Lung (tissue), 11 donors: ENCODE measurements at regions not wholly inside any gene's neighbourhood (a gene's known extent, or its start where the extent isn't known, plus 50 kb on each side); places are given as distances from the start of the nearest gene placed in this dataset.

Experiments used
- ATAC-seq: fragments of 200-7000 bp; cut with Tn5 transposase; one replicate; pipeline ENCODE4 v1.9.1; 2020; ENCODE audit warnings: moderate number of reproducible peaks; ENCODE audit not compliant: insufficient read depth, low FRiP score
- DNase-seq, 3 donors: peaks; one replicate each; pipeline ENCODE4 v3.0.0-alpha.2; 2013 to 2017
- H3K27ac ChIP-seq, 2 donors: one replicate each; pipeline ENCODE4 v1.5.1; 2013; ENCODE audit warnings: mild to moderate bottlenecking in 2 of 2, moderate library complexity in 2 of 2, control low read depth in 1 of 2, inconsistent platforms in 1 of 2, low read depth in 1 of 2, low read length in 1 of 2
- H3K27me3 ChIP-seq, 3 donors: one replicate each; pipeline ENCODE4 v1.5.1; 2013; ENCODE audit warnings: low read length in 2 of 3; ENCODE audit not compliant: control insufficient read depth in 3 of 3, insufficient read depth in 3 of 3
- H3K36me3 ChIP-seq, 4 donors: one replicate each; pipeline ENCODE4 v1.5.1; 2013; ENCODE audit warnings: low read length in 4 of 4, mild to moderate bottlenecking in 1 of 4, moderate library complexity in 1 of 4; ENCODE audit not compliant: control insufficient read depth in 4 of 4, insufficient read depth in 4 of 4
- H3K4me1 ChIP-seq, 5 donors: one replicate each; pipeline ENCODE4 v1.5.1; 2013; ENCODE audit warnings: low read length in 5 of 5, mild to moderate bottlenecking in 2 of 5, moderate library complexity in 1 of 5; ENCODE audit not compliant: control insufficient read depth in 5 of 5, insufficient read depth in 5 of 5
- H3K4me3 ChIP-seq: one replicate; pipeline ENCODE4 v1.5.1; 2013; ENCODE audit warnings: mild to moderate bottlenecking, control low read depth, moderate library complexity
- H3K9ac ChIP-seq, 2 donors: one replicate each; pipeline ENCODE4 v1.5.1; 2013; ENCODE audit warnings: low read length in 2 of 2, control low read depth in 1 of 2; ENCODE audit not compliant: insufficient read depth in 1 of 2
- H3K9me3 ChIP-seq, 4 donors: one replicate each; pipeline ENCODE4 v1.5.1; 2013; ENCODE audit warnings: low read length in 3 of 4, mild to moderate bottlenecking in 1 of 4, moderate library complexity in 1 of 4; ENCODE audit not compliant: control insufficient read depth in 4 of 4, insufficient read depth in 3 of 4
- WGBS, 2 donors: extraction: QIAGEN DNeasy Blood & Tissue Kit; methylation state at CpG; one replicate each; pipeline ENCODE4 v1.1.7; 2013; 5-methylcytosine and 5-hydroxymethylcytosine counted together
- TF ChIP-seq, protein P1 (sequence below): IDR thresholded peaks from 2 replicates; pipeline ENCODE4 v1.5.1; 2012; ENCODE audit warnings: mild to moderate bottlenecking; ENCODE audit errors: control extremely low read depth, extremely low read depth
- donor health status: control.
- donor health status: control.
- donor health status: Bipolar disorder and iron deficiency.
- donor health status: healthy.
- donor health status: DM: yes; HTN: yes; CAD: no.

DNA sequence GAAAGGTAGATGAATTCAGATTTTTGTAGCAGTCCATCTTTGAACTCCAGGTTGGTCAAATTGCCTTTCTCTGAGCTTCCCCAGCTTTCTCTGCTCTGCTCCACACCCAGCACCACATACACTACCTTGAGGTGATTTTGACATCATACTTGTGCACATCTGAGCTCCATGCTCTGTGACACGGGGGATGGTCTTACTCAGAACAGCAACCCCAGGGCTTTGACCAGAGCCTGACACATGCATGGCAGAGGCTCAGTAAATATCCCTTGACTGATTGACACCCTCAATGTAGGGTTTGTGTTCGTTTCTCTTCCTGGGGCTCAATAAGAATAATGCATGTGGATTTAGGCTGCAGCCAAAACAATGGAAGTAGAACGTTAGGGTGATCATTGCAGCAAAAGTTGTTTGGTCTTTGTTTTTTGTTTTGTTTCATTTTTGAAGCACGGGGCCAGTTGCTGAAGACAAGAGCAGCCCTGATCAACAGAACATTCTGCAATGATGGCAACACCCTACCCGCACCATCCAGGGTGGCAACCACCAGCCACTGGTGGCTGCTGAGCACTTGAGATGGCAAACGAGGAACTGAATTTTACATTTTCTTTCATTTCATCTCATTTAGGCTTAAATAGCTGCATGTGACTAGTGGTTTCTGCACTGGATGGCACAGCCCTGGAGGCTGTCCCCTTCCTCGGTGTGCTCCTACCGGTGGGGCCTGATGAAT is 224.8 kb upstream of the TNRC6C start:
- 55 to 69% methylated on average over 8 of the region's 8 CpGs for WGBS, 2 donors
- peaks cover 0 to 35% (median 29%) of the 10 kb centered on the region in 5 donors for H3K4me1 ChIP-seq
- peak overlapping the region in 1 of 2 donors; percentile 62 for H3K27ac ChIP-seq
- H3K36me3 ChIP-seq = no peaks in the 10 kb centered on the region
- TF ChIP-seq, protein P1, sequence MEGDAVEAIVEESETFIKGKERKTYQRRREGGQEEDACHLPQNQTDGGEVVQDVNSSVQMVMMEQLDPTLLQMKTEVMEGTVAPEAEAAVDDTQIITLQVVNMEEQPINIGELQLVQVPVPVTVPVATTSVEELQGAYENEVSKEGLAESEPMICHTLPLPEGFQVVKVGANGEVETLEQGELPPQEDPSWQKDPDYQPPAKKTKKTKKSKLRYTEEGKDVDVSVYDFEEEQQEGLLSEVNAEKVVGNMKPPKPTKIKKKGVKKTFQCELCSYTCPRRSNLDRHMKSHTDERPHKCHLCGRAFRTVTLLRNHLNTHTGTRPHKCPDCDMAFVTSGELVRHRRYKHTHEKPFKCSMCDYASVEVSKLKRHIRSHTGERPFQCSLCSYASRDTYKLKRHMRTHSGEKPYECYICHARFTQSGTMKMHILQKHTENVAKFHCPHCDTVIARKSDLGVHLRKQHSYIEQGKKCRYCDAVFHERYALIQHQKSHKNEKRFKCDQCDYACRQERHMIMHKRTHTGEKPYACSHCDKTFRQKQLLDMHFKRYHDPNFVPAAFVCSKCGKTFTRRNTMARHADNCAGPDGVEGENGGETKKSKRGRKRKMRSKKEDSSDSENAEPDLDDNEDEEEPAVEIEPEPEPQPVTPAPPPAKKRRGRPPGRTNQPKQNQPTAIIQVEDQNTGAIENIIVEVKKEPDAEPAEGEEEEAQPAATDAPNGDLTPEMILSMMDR = no peak
- ATAC-seq (no peak), DNase-seq (no peak)
- no peak overlapping the region for H3K9ac ChIP-seq
- no peaks in the 10 kb centered on the region for H3K27me3 ChIP-seq
- peaks cover 0 to 2% (median 0%) of the 10 kb centered on the region in 4 donors for H3K9me3 ChIP-seq
- H3K4me3 ChIP-seq = no peak overlapping the region

DNA sequence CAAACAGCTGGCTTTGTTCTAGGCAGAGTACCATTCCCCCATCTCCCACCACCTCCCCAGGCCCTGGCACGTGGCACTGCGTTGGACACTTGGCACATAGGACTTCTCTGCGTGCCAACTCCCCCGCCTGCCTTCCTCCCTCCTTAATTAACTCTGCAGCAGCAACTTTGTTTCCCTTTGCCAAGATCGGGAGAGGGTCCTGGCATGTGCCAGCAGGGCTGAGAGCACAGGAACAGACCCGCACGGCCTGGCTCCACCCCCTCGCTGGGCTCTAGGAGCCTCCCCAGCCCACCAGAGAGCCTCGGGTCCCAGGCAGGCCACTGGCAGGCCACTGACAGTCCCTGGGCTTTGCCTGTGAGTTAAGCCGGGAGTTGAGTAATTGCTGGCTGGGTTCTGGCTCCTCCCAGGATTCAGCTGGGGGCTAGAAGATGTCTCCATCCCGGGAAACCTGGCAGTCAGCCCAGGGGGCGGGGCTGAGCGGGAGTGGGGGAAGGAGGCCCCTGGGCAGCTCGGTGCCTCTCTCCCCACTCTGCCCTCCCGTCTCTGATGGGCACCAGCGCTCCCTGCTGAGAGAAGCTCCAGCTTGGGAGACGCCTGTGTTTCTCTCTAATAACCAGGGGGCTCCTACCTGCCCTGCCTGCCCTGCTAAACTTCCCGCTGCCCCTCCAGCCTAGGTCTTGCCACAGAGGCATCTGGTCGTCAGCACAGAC is 224.0 kb upstream of the TNRC6C start:
- Histone ChIP-seq H3K4me3 (no peak overlapping the region), H3K4me1 (peaks cover 0 to 41% (median 29%) of the 10 kb centered on the region in 5 donors), H3K27ac (peak overlapping the region in 1 of 2 donors; percentile 62), H3K9me3 (peaks cover 0 to 2% (median 0%) of the 10 kb centered on the region in 4 donors), H3K27me3 (no peaks in the 10 kb centered on the region), H3K36me3 (no peaks in the 10 kb centered on the region), H3K9ac (peak overlapping the region in 1 of 2 donors; percentile 13)
- 17 to 25% methylated on average over 19 of the region's 19 CpGs for WGBS, 2 donors
- ATAC-seq = peak; percentile 42
- peak; percentile 95 to 98 (median 96) for DNase-seq
- TF ChIP-seq, protein P1 = no peak

DNA sequence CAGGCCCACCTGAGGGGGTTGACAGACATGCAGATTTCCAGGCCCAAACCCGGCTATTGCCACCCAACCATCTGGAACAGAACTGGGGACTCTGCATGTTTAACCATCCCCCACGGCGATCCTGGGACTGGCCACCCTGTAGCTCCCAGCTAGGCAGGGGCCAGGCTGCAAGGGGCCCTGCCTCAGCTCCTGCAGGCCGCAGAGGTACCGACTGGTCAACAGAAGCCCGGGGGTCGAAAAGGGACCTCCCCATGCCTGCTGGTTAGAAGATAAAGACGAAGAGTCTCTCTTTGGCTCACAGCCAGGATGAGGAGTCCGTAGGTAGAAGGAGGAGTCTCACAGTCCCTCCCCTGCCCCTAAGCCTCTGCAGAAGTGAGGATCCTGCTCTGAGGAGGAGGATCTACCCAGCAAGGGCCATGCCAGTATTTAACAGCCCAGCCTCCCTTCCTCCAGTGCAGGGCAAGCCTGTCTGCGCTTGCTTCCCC is 223.4 kb upstream of the TNRC6C start:
- TF ChIP-seq, protein P1 = no peak
- Histone ChIP-seq H3K4me1 (peaks cover 0 to 41% (median 29%) of the 10 kb centered on the region in 5 donors), H3K27me3 (no peaks in the 10 kb centered on the region), H3K36me3 (no peaks in the 10 kb centered on the region), H3K27ac (peak overlapping the region in 1 of 2 donors; percentile 58), H3K9ac (no peak overlapping the region), H3K9me3 (peaks cover 0 to 2% (median 0%) of the 10 kb centered on the region in 4 donors), H3K4me3 (no peak overlapping the region)
- ATAC-seq = peak; percentile 17
- DNase-seq = no peak
- WGBS, 2 donors = 37 to 59% methylated on average over 10 of the region's 10 CpGs
